Parathyroid adenoma (tissue), 2 donors: ENCODE measurements at regions not wholly inside any gene's neighbourhood (a gene's known extent, or its start where the extent isn't known, plus 50 kb on each side); places are given as distances from the start of the nearest gene placed in this dataset.
"Not testable (repeated sequence)": the region's sequence is repeated elsewhere in the genome, so short reads cannot be mapped to it uniquely, and the experiment has no call there.

Experiments
- H2AFZ ChIP-seq: fragments of 300-600 bp; sonication (generic); one replicate; pipeline ENCODE4 v1.7.0; 2017; ENCODE audit warnings: antibody characterized with exemption, mild to moderate bottlenecking
- H3K27ac ChIP-seq: fragments of 300-600 bp; sonication (generic); one replicate; pipeline ENCODE4 v1.7.0; 2017
- H3K27me3 ChIP-seq: fragments of 300-600 bp; sonication (generic); one replicate; pipeline ENCODE4 v1.7.0; 2017; ENCODE audit warnings: low read length; ENCODE audit not compliant: control insufficient read depth, insufficient read depth
- H3K36me3 ChIP-seq: fragments of 300-600 bp; sonication (generic); one replicate; pipeline ENCODE4 v1.7.0; 2017; ENCODE audit warnings: low read length; ENCODE audit not compliant: control insufficient read depth, insufficient read depth
- H3K4me1 ChIP-seq: fragments of 300-600 bp; sonication (generic); one replicate; pipeline ENCODE4 v1.7.0; 2017; ENCODE audit warnings: control low read depth
- H3K4me2 ChIP-seq: fragments of 300-600 bp; sonication (generic); one replicate; pipeline ENCODE4 v1.7.0; 2017; ENCODE audit warnings: low read length
- H3K4me3 ChIP-seq: fragments of 300-600 bp; sonication (generic); one replicate; pipeline ENCODE4 v1.7.0; 2017; ENCODE audit warnings: low read depth, low read length
- H3K79me2 ChIP-seq: fragments of 300-600 bp; sonication (generic); one replicate; pipeline ENCODE4 v1.7.0; 2017; ENCODE audit warnings: control low read depth
- H3K9ac ChIP-seq: fragments of 300-600 bp; sonication (generic); one replicate; pipeline ENCODE4 v1.7.0; 2017; ENCODE audit warnings: mild to moderate bottlenecking
- H3K9me3 ChIP-seq: fragments of 300-600 bp; sonication (generic); one replicate; pipeline ENCODE4 v1.7.0; 2017; ENCODE audit warnings: low read length; ENCODE audit not compliant: control insufficient read depth
- TF ChIP-seq, protein P1 (sequence below): fragments of 300-600 bp; sonication (generic); IDR thresholded peaks from one replicate; pipeline ENCODE4 v1.7.0; 2017; ENCODE audit warnings: antibody characterized with exemption, mild to moderate bottlenecking
- donor health status: primary hyperparathyroidism.

DNA sequence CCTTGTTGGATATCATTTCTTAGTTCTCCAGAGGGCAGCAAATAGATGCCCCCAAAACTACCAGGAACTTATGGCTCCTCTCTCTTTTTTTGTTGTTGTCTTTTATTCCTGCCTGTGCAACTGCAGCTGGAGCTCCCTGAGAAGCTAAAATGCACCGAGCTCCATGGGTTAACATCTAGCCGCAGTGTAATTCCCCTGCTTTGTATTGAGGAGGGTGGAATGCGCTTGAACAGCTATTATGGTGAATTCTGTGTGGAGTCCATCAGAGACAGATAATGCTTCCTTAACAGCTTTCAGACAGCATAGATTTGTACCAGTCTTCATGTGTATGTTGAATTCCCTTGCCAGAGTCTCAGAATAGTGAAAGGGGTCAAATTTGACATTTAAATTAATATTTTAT is 475.2 kb upstream of the FRG2C start:
- no peaks in the 10 kb centered on the region for H3K4me1 ChIP-seq
- TF ChIP-seq, protein P1, sequence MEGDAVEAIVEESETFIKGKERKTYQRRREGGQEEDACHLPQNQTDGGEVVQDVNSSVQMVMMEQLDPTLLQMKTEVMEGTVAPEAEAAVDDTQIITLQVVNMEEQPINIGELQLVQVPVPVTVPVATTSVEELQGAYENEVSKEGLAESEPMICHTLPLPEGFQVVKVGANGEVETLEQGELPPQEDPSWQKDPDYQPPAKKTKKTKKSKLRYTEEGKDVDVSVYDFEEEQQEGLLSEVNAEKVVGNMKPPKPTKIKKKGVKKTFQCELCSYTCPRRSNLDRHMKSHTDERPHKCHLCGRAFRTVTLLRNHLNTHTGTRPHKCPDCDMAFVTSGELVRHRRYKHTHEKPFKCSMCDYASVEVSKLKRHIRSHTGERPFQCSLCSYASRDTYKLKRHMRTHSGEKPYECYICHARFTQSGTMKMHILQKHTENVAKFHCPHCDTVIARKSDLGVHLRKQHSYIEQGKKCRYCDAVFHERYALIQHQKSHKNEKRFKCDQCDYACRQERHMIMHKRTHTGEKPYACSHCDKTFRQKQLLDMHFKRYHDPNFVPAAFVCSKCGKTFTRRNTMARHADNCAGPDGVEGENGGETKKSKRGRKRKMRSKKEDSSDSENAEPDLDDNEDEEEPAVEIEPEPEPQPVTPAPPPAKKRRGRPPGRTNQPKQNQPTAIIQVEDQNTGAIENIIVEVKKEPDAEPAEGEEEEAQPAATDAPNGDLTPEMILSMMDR = no peak
- H3K79me2 ChIP-seq = no peaks in the 10 kb centered on the region
- H3K36me3 ChIP-seq = no peaks in the 10 kb centered on the region
- H3K4me3 ChIP-seq = no peak overlapping the region
- H2AFZ ChIP-seq = no peak overlapping the region
- no peak overlapping the region for H3K27ac ChIP-seq
- H3K9me3 ChIP-seq = no peaks in the 10 kb centered on the region
- no peak overlapping the region for H3K4me2 ChIP-seq
- H3K27me3 ChIP-seq = no peaks in the 10 kb centered on the region
- H3K9ac ChIP-seq = no peak overlapping the region

DNA sequence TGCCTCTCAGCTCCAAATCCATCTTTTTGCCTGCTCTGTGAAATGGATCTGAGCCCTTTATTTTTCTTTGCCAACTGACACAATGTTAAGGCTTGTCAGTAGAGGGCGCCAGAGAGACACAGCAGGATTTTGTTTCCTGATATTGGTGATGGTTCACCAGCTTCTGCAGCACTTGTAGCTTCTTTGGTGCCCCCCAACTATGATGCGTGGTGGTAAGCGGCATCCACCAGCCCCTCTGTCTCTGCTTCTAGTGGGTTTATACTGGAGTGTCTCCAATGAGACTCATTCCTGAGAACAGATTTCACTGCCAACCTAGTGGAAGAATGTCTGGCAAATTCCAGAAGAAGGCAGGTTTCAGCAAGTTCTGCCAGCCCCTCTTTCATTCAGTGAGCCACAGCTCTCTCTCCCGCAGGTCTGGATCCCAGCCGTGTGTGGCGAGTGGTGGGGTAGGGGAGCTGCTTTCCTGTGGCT is 471.9 kb upstream of the FRG2C start:
- Histone ChIP-seq H3K9ac (no peak overlapping the region), H3K9me3 (no peaks in the 10 kb centered on the region), H3K4me3 (no peak overlapping the region), H3K36me3 (no peaks in the 10 kb centered on the region), H2AFZ (no peak overlapping the region), H3K27ac (no peak overlapping the region), H3K4me1 (no peaks in the 10 kb centered on the region), H3K27me3 (no peaks in the 10 kb centered on the region), H3K4me2 (no peak overlapping the region), H3K79me2 (no peaks in the 10 kb centered on the region)
- TF ChIP-seq, protein P1 = no peak

DNA sequence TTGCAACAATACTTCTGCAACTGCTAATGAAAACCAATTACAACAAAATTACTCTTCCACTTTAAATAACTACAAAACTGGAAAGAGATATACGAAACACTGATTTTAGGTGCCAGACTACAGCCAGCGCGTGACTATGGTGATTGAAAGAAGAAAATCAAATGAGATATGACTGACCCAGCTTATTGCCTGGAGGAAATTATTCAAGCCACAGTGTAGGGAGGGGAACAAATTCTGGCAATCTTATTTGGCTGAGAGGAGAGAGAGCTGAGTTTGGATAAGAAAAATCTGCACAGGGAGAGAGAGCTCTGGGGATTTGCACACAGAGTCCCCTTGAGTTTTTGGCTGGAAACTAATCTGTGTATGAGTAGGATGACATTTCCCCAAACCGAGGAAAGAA is 470.3 kb upstream of the FRG2C start:
- TF ChIP-seq, protein P1 = no peak
- no peaks in the 10 kb centered on the region for H3K79me2 ChIP-seq
- H3K36me3 ChIP-seq = no peaks in the 10 kb centered on the region
- H3K4me1 ChIP-seq = no peaks in the 10 kb centered on the region
- no peaks in the 10 kb centered on the region for H3K27me3 ChIP-seq
- no peaks in the 10 kb centered on the region for H3K9me3 ChIP-seq
- no peak overlapping the region for H3K9ac ChIP-seq
- no peak overlapping the region for H3K27ac ChIP-seq
- no peak overlapping the region for H3K4me2 ChIP-seq
- no peak overlapping the region for H3K4me3 ChIP-seq
- H2AFZ ChIP-seq = no peak overlapping the region

DNA sequence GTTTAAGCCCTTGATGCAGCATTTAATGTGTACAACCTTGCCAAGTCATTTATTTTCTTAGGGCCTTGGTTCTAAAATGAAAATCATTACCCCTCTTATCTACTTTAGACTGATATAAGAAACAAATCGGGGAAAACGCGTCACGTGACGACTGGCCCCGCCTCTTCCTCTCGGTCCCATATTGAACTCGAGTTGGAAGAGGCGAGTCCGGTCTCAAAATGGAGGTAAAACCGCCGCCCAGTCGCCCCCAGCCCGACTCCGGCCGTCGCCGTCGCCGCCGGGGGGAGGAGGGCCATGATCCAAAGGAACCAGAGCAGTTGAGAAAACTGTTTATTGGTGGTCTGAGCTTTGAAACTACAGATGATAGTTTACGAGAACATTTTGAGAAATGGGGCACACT is 449.8 kb upstream of the FRG2C start:
- H3K9ac ChIP-seq, H3K4me2 ChIP-seq, H3K4me3 ChIP-seq, H2AFZ ChIP-seq, H3K27me3 ChIP-seq, H3K79me2 ChIP-seq, H3K4me1 ChIP-seq, H3K36me3 ChIP-seq, H3K27ac ChIP-seq, H3K9me3 ChIP-seq: not testable (repeated sequence)

DNA sequence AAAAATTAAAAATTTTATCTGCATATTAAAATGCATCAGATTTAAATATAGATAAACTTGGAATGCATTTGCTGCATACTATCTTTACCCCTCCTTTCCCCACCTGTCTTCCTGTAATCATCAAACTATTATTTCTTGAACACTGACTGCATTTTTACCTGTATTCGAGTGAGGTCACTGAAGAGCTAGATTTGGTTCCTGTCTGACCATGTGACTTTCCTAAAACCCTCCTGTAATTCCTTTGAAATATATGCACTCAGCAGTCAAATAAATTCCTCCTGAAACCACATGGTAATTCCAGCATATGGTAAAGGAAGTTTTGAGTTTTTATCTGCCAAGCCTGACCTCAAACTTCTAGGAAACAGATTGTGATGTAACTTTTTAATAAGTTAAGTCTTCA is 445.6 kb upstream of the FRG2C start:
- TF ChIP-seq, protein P1 = no peak
- no peak overlapping the region for H3K4me2 ChIP-seq
- no peaks in the 10 kb centered on the region for H3K9me3 ChIP-seq
- H3K9ac ChIP-seq = no peak overlapping the region
- H3K4me1 ChIP-seq = no peaks in the 10 kb centered on the region
- no peak overlapping the region for H3K27ac ChIP-seq
- no peaks in the 10 kb centered on the region for H3K79me2 ChIP-seq
- no peak overlapping the region for H2AFZ ChIP-seq
- no peaks in the 10 kb centered on the region for H3K27me3 ChIP-seq
- no peaks in the 10 kb centered on the region for H3K36me3 ChIP-seq
- H3K4me3 ChIP-seq = no peak overlapping the region
